IMR-90 (cell line): ENCODE measurements at regions not wholly inside any gene's neighbourhood (a gene's known extent, or its start where the extent isn't known, plus 50 kb on each side); places are given as distances from the start of the nearest gene placed in this dataset.

Experiments used
- ATAC-seq: fragments of 200-7000 bp; cut with Tn5 transposase; 2 replicates; pipeline ENCODE4 v1.9.1; 2020; ENCODE audit warnings: low read depth, mild to moderate bottlenecking, moderate library complexity
- BruUV-seq: library from RNA; stranded (reverse); fragments of 400-500 nt; replicated peaks from 2 replicates; lab custom pipeline; 2021; lab: Mats Ljungman, UMichigan
- CTCF ChIA-PET: fragments of 300-600 bp; formaldehyde crosslinking; extraction: SDS; loops from one replicate; lab custom pipeline; 2021; ENCODE audit warnings: antibody characterized with exemption; lab: Yijun Ruan, JAX
- POLR2A ChIA-PET: fragments of 300-600 bp; sonication (Branson Sonifier 250); formaldehyde crosslinking; loops from one replicate; lab custom pipeline; 2022; ENCODE audit warnings: antibody characterized with exemption; ENCODE audit not compliant: unreplicated experiment; lab: Charles Lee
- DNase-seq: peaks from one replicate; pipeline ENCODE4 v3.0.0; 2013
- H2AFZ ChIP-seq: replicated peaks from 2 replicates; pipeline ENCODE3; 2013; ENCODE audit warnings: low read length, mild to moderate bottlenecking; ENCODE audit not compliant: poor library complexity
- H2AK5ac ChIP-seq: 2 replicates; pipeline ENCODE4 v1.6.1; 2013; ENCODE audit warnings: low read depth, low read length, inconsistent platforms
- H2AK9ac ChIP-seq: replicated peaks from 2 replicates; pipeline ENCODE3; 2013; ENCODE audit warnings: mild to moderate bottlenecking, low read depth, low read length, moderate library complexity; ENCODE audit not compliant: poor library complexity
- H2BK120ac ChIP-seq: 2 replicates; pipeline ENCODE4 v1.6.1; 2013; ENCODE audit warnings: low read depth, low read length, inconsistent platforms
- H2BK15ac ChIP-seq: 3 replicates; pipeline ENCODE4 v1.6.1; 2013; ENCODE audit warnings: low read depth, low read length, inconsistent platforms
- H2BK20ac ChIP-seq: 2 replicates; pipeline ENCODE4 v1.6.1; 2013; ENCODE audit warnings: low read depth, mild to moderate bottlenecking, inconsistent platforms, low read length, moderate library complexity
- H2BK5ac ChIP-seq: 2 replicates; pipeline ENCODE4 v1.6.1; 2013; ENCODE audit warnings: mild to moderate bottlenecking, low read depth, low read length, inconsistent platforms; ENCODE audit not compliant: poor library complexity, severe bottlenecking
- H3K14ac ChIP-seq: replicated peaks from 2 replicates; pipeline ENCODE4 v1.6.1; 2013; ENCODE audit warnings: low read depth, low read length, inconsistent platforms
- H3K18ac ChIP-seq: 2 replicates; pipeline ENCODE4 v1.6.1; 2013; ENCODE audit warnings: low read depth, low read length, control low read depth
- H3K23ac ChIP-seq: 2 replicates; pipeline ENCODE4 v1.6.1; 2013; ENCODE audit warnings: low read depth, low read length, inconsistent platforms
- H3K27ac ChIP-seq: 2 replicates; pipeline ENCODE4 v1.5.1; 2013; ENCODE audit warnings: mild to moderate bottlenecking, control low read depth, low read length; ENCODE audit not compliant: insufficient read depth
- H3K27me3 ChIP-seq: 2 replicates; pipeline ENCODE4 v1.6.1; 2013; ENCODE audit warnings: low read length; ENCODE audit not compliant: control insufficient read depth, insufficient read depth
- H3K36me3 ChIP-seq: 2 replicates; pipeline ENCODE4 v1.6.1; 2013; ENCODE audit warnings: low read length, mixed read lengths; ENCODE audit not compliant: control insufficient read depth, insufficient read depth
- H3K4ac ChIP-seq: 2 replicates; pipeline ENCODE4 v1.6.1; 2013; ENCODE audit warnings: low read depth, low read length, inconsistent platforms
- H3K4me1 ChIP-seq: 2 replicates; pipeline ENCODE4 v1.6.1; 2013; ENCODE audit warnings: low read length, mixed read lengths; ENCODE audit not compliant: control insufficient read depth, insufficient read depth
- H3K4me2 ChIP-seq: 2 replicates; pipeline ENCODE4 v1.6.1; 2013; ENCODE audit warnings: low read depth, mild to moderate bottlenecking, control low read depth, low read length, moderate library complexity
- H3K4me3 ChIP-seq: 2 replicates; pipeline ENCODE4 v1.5.1; 2013; ENCODE audit warnings: low read depth, mild to moderate bottlenecking, control low read depth, low read length, moderate library complexity; ENCODE audit not compliant: insufficient read depth
- H3K56ac ChIP-seq: 2 replicates; pipeline ENCODE4 v1.6.1; 2013; ENCODE audit warnings: low read length, inconsistent platforms; ENCODE audit not compliant: insufficient read depth; ENCODE audit errors: extremely low read depth
- H3K79me1 ChIP-seq, 2 experiments: 2 replicates each; pipeline ENCODE4 v1.6.1; 2013; ENCODE audit warnings: low read length in 2 of 2, inconsistent platforms in 1 of 2, low read depth in 1 of 2
- H3K9ac ChIP-seq: 2 replicates; pipeline ENCODE4 v1.6.1; 2013; ENCODE audit warnings: low read depth, low read length, control low read depth
- H3K9me1 ChIP-seq: 2 replicates; pipeline ENCODE4 v1.6.1; 2013; ENCODE audit warnings: low read length, inconsistent platforms; ENCODE audit not compliant: insufficient read depth
- H3K9me3 ChIP-seq: 2 replicates; pipeline ENCODE4 v1.6.1; 2013; ENCODE audit warnings: low read length; ENCODE audit not compliant: control insufficient read depth, insufficient read depth
- H4K20me1 ChIP-seq: 2 replicates; pipeline ENCODE4 v1.6.1; 2013; ENCODE audit warnings: low read length, inconsistent platforms; ENCODE audit not compliant: insufficient read depth
- H4K5ac ChIP-seq: 2 replicates; pipeline ENCODE4 v1.6.1; 2013; ENCODE audit warnings: mild to moderate bottlenecking, low read depth, low read length, control low read depth
- H4K8ac ChIP-seq, 2 experiments: 2 replicates each; pipeline ENCODE4 v1.6.1; 2013; ENCODE audit warnings: low read depth in 2 of 2, low read length in 2 of 2, control low read depth in 1 of 2, inconsistent platforms in 1 of 2
- H4K91ac ChIP-seq: 2 replicates; pipeline ENCODE4 v1.6.1; 2013; ENCODE audit warnings: low read depth, low read length, inconsistent platforms; ENCODE audit not compliant: insufficient read depth
- BHLHE40 ChIP-seq: fragments of 150-350 bp; IDR thresholded peaks from 2 replicates; pipeline ENCODE4 v1.6.1; 2016; ENCODE audit warnings: mild to moderate bottlenecking, low read depth, low read length
- CEBPB ChIP-seq: IDR thresholded peaks from 2 replicates; pipeline ENCODE4 v1.6.1; 2012; ENCODE audit warnings: low read depth, low read length, improper control_type of control experiment
- CHD1 ChIP-seq: IDR thresholded peaks from 2 replicates; pipeline ENCODE4 v1.6.1; 2012; ENCODE audit warnings: low read depth, low read length, improper control_type of control experiment
- CTCF ChIP-seq: conservative IDR thresholded peaks from 2 replicates; pipeline ENCODE4 v1.5.1; 2012; ENCODE audit warnings: mild to moderate bottlenecking, low read depth, low read length, improper control_type of control experiment
- ELK1 ChIP-seq: fragments of 150-350 bp; IDR thresholded peaks from 2 replicates; pipeline ENCODE4 v1.6.1; 2016; ENCODE audit warnings: low read depth, mild to moderate bottlenecking, low read length, moderate library complexity, borderline replicate concordance
- FOS ChIP-seq: fragments of 150-350 bp; IDR thresholded peaks from 2 replicates; pipeline ENCODE4 v1.6.1; 2016; ENCODE audit warnings: low read depth, low read length
- MAFK ChIP-seq: IDR thresholded peaks from 2 replicates; pipeline ENCODE4 v1.6.1; 2012; ENCODE audit warnings: low read depth, low read length, improper control_type of control experiment
- MAZ ChIP-seq: IDR thresholded peaks from 2 replicates; pipeline ENCODE4 v1.6.1; 2012; ENCODE audit warnings: low read depth, mild to moderate bottlenecking, low read length, improper control_type of control experiment, moderate library complexity, borderline replicate concordance
- MXI1 ChIP-seq: IDR thresholded peaks from 2 replicates; pipeline ENCODE4 v1.6.1; 2012; ENCODE audit warnings: low read depth, mild to moderate bottlenecking, low read length, moderate library complexity, borderline replicate concordance
- NFE2L2 ChIP-seq: fragments of 150-350 bp; IDR thresholded peaks from 2 replicates; pipeline ENCODE4 v1.6.1; 2016; ENCODE audit warnings: low read depth, mild to moderate bottlenecking, low read length
- POLR2A ChIP-seq: IDR thresholded peaks from 2 replicates; pipeline ENCODE4 v1.6.1; 2012; ENCODE audit warnings: mild to moderate bottlenecking, low read depth, low read length
- RAD21 ChIP-seq: IDR thresholded peaks from 2 replicates; pipeline ENCODE4 v1.6.1; 2012; ENCODE audit warnings: low read length, improper control_type of control experiment
- RCOR1 ChIP-seq: IDR thresholded peaks from 2 replicates; pipeline ENCODE4 v1.6.1; 2012; ENCODE audit warnings: mild to moderate bottlenecking, low read length, improper control_type of control experiment; ENCODE audit not compliant: insufficient replicate concordance
- RFX5 ChIP-seq: IDR thresholded peaks from 2 replicates; pipeline ENCODE4 v1.8.0; 2012; ENCODE audit warnings: low read depth, mild to moderate bottlenecking, low read length, moderate library complexity
- SMC3 ChIP-seq: fragments of 150-350 bp; IDR thresholded peaks from 2 replicates; pipeline ENCODE4 v1.6.1; 2016; ENCODE audit warnings: low read depth, mild to moderate bottlenecking, antibody characterized with exemption, low read length, moderate library complexity
- USF2 ChIP-seq: fragments of 150-350 bp; IDR thresholded peaks from 2 replicates; pipeline ENCODE4 v1.6.1; 2017; ENCODE audit warnings: mild to moderate bottlenecking, antibody characterized with exemption, low read length, low read depth
- WGBS, 2 experiments: methylation state at CpG; one replicate each; pipeline versions ENCODE4 v1.1.5 to v1.1.7; 2013; ENCODE audit warnings: missing lambda C conversion rate in 2 of 2; ENCODE audit not compliant: insufficient read length in 1 of 2; ENCODE audit errors: extremely low coverage in 2 of 2; 5-methylcytosine and 5-hydroxymethylcytosine counted together
- dilution Hi-C: fragments of 300-500 bp; cut with HindIII; formaldehyde crosslinking; loops from one replicate; pipeline ENCODE4 v1.14.3; 2018; ENCODE audit warnings: low sequenced_read_pairs; ENCODE audit not compliant: unreplicated experiment
- in situ Hi-C: fragments of 300-500 bp; cut with MboI; formaldehyde crosslinking; loops from 3 replicates; pipeline ENCODE4 v1.14.3; 2019; ENCODE audit warnings: low sequenced_read_pairs, inconsistent platforms, mixed read lengths
- intact Hi-C: fragments of 100-400 bp; cut with micrococcal nuclease; formaldehyde crosslinking; loops from 2 replicates; pipeline ENCODE4 v1.10.0; 2022

- H3K4ac ChIP-seq, result no peak overlapping the region
- TF ChIP-seq RAD21 (no peak), CHD1 (no peak), CTCF (no peak), ELK1 (no peak), MXI1 (no peak), BHLHE40 (no peak), MAFK (no peak), RCOR1 (no peak), FOS (no peak), CEBPB (no peak), MAZ (no peak), POLR2A (no peak), USF2 (no peak), NFE2L2 (no peak), RFX5 (no peak), SMC3 (no peak)
- no peak overlapping the region for H4K5ac ChIP-seq
- H3K9me3 ChIP-seq, result no peaks in the 10 kb centered on the region
- H3K9me1 ChIP-seq, result no peaks in the 10 kb centered on the region
- no peak overlapping the region for H3K14ac ChIP-seq
- H3K36me3 ChIP-seq, result no peaks in the 10 kb centered on the region
- DNase-seq (no peak), ATAC-seq (no peak)
- BruUV-seq, result no TSS peak
- in situ Hi-C loops, result no loop called here
- no peak overlapping the region for H2BK20ac ChIP-seq
- H3K18ac ChIP-seq, result no peak overlapping the region
- H3K23ac ChIP-seq, result no peak overlapping the region
- intact Hi-C loops, result no loop called here
- no peak overlapping the region for H2BK15ac ChIP-seq
- H3K79me1 ChIP-seq, result no peaks in the 10 kb centered on the region
- no peak overlapping the region for H4K91ac ChIP-seq
- H3K4me2 ChIP-seq, result no peak overlapping the region
- H4K20me1 ChIP-seq, result no peaks in the 10 kb centered on the region
- H3K56ac ChIP-seq, result no peak overlapping the region
- CTCF ChIA-PET, result no interaction called here
- no peak overlapping the region for H2AK9ac ChIP-seq
- dilution Hi-C loops, result no loop called here
- H3K27ac ChIP-seq, result no peak overlapping the region
- H3K4me3 ChIP-seq, result no peak overlapping the region
- POLR2A ChIA-PET, result no interaction called here
- H2AFZ ChIP-seq, result no peak overlapping the region
- H2AK5ac ChIP-seq, result no peak overlapping the region
- no peaks in the 10 kb centered on the region; the same call in 1 of the 2 replicates for H3K27me3 ChIP-seq
- H2BK120ac ChIP-seq, result no peak overlapping the region
- no peak overlapping the region for H2BK5ac ChIP-seq
- no peak overlapping the region for H3K9ac ChIP-seq
- H4K8ac ChIP-seq, result no peak overlapping the region
- no CpG with 5 or more reads among the region's 2 CpGs for WGBS, 2 experiments
- H3K4me1 ChIP-seq, result no peaks in the 10 kb centered on the region
These were observed 425.2 kb downstream of the ADAMTS20 start for GRCh38 chr12:43126652-43127375.
